GM12873 (cell line): ENCODE measurements at regions not wholly inside any gene's neighbourhood (a gene's known extent, or its start where the extent isn't known, plus 50 kb on each side); places are given as distances from the start of the nearest gene placed in this dataset.

Source experiments
- TF ChIP-seq, protein P1 (sequence below): IDR thresholded peaks from 2 replicates; pipeline ENCODE4 v1.5.1; 2012; ENCODE audit warnings: low read depth, mild to moderate bottlenecking, moderate library complexity, low read length, control low read depth; ENCODE audit not compliant: insufficient read depth; ENCODE audit errors: missing control alignments

DNA sequence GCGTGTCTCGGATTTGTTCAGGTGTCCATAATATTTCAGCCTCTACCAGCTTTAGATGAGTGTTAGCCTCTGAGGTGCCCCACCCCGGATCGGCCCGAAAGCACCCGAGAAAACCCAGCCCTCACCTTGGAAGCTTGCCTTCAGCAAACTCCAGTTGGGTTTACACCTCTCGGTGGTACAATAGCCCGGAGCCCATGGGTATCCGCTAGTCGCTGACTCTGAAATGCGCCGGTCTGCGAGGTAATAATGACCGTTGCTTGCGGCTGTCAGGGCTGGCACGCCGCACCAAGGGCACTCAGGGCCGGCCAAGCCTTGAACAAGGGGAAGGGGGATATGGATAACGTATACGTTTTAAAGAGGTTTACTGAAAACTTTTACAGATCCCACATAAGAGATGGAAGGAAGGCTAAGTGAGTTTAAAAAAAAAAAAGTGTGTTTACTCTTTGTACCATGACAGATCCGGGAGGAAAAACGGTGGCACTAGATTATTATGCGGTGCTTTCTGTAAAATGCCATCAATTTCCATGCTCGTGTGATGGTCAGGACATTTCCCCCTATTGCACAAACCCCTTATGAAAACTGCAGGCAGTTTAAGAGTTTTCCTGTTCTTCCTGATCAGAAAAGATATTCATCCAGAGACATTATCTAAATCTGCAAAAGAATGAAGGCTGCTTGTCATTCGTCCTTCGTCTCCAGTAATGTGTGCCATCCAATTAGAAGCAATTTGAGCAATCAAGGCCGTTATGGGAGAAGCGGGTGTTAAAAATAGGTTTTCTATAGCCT lies 124.2 kb downstream of the TMEM161B start:
- TF ChIP-seq, protein P1, sequence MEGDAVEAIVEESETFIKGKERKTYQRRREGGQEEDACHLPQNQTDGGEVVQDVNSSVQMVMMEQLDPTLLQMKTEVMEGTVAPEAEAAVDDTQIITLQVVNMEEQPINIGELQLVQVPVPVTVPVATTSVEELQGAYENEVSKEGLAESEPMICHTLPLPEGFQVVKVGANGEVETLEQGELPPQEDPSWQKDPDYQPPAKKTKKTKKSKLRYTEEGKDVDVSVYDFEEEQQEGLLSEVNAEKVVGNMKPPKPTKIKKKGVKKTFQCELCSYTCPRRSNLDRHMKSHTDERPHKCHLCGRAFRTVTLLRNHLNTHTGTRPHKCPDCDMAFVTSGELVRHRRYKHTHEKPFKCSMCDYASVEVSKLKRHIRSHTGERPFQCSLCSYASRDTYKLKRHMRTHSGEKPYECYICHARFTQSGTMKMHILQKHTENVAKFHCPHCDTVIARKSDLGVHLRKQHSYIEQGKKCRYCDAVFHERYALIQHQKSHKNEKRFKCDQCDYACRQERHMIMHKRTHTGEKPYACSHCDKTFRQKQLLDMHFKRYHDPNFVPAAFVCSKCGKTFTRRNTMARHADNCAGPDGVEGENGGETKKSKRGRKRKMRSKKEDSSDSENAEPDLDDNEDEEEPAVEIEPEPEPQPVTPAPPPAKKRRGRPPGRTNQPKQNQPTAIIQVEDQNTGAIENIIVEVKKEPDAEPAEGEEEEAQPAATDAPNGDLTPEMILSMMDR: no peak

DNA sequence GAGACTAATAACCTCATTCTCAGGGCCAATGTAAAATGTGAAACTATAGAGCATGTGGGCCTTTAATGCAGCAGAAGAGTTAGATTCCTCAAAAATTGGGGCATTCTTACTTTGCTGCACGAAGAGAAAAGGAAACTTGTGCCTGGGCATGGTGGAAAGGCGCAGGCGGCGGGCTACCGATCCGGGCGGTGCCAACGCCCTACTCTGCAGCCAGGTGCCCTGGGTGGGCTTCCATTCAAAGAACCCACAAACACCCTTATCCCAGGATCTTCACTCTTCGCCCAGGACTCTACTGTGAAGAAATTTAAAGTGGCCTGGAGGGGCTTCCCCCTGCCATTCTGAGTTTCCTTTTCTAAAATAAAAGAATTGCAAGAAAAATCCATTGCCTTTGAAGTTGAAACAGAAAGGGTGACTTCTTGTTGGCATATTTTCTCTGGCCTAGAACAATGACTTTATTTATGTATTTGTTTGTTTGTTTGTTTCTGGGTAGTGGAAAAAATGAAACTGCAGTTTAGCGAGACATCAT lies 124.9 kb downstream of the TMEM161B start:
- TF ChIP-seq, protein P1: no peak

DNA sequence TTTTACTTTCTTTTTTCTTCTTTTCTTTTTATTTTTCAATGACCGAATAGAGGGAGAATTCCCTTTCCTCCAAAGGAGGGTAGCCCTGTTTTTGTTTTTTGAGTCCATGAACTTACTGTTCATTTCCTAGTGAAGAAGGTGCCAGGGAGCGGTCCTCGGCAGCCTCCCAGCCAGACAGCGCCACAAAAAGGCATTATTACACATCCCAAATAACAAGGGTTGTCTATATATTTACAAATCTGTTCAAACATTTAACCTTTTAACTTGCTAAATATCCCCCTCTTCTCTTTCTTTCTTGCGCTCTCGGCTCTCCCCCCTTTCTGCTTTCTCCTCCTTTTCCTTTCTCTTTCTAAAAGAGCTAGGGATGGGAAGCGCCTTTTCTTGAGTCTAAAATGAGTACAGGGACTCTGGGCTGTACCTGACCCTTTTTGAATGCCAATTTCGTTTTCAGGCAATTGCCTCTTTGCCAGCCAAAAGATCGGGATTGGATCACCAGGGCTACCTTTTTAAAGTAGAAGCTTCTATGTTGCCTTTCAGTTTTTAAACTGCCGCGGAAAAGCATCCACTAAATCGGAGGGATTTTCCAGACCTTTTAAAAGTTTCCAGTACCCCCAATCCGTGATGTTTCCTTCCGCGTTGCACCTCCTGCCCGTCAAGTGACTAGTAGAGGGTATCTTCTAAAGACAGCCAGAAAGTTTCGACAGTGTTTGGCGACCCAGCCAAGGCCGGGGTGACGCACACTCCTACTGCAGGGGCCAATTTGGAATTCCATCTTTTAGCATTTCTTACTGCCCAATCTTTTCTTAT lies 125.6 kb downstream of the TMEM161B start:
- TF ChIP-seq, protein P1: no peak

DNA sequence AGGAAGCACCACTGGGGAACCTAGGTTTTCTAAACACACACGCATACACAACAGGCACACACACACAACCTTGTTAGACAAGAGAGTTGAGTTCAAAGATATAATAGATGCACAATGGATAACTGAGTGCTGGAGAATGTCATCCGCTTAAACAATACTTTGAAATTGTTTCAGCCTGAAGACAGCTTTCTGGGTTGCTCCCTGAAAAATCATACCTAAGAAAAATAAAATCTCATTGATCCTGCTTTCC lies 126.1 kb downstream of the TMEM161B start:
- TF ChIP-seq, protein P1: no peak

DNA sequence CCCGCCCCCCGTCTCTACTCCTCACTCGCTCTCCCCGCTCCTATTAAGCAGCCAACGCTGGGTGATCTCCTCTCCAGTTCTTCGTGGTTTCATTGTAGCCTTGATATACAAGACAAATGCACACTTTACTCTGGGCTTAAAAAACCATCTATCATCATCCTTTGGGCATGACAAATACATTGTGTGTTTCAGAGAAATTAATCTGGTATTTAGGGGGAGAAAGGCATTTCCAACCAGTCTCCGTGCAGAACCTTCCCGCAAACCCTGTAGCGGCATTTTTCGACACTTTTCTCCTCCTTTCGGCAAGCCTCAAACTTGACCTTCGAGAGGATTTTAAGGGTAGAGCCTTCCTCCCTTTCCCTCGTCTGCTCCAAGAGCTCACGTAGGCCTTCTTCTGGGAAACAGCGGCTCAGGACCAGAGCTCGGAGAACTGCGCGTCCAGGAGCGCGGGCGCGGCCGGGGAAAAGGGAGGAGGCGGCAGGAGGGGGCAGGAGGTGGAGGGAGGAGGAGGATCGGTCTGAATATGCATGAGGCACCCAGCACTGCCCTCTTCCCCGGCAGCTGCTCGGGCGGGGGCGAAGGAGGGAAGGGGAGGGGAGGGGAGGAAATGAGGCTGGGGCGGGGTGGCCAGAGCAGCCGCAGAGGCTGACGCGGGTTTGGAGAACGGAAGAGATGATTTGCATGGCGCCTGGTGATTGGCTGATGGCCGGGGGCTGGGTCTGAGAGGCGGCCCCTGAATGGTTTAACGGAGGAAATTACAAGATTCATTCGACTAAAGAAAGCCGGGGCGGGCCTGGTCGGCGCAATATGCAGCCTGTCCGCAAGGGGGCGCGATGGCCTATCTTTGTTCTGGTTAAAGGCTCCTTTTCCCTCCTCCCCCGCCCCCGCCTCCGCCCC lies 127.5 kb downstream of the TMEM161B start:
- TF ChIP-seq, protein P1: peak; percentile 58

DNA sequence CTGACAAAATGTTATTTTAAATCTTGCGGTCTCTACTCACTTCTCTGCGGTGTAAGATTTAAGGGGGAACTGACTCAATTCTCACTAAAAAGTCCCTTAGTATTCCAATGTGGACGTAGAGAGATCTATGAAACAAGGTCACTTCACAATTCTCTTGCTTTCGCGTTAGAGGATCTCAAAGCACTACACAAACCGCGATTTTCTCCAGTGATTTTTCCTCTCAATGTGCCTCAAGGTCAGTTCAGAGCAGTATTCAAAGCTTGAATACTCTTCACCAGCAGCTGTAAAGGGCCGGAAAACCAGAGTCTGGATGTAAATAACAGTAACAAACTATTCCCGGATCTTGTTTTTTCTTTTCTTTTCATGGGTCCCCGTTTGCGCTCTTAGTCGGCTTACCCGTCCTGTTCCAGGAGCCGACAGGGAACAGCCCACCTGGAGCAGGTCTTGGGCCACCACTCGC lies 128.2 kb downstream of the TMEM161B start:
- TF ChIP-seq, protein P1: no peak
